ENCODE measurements at regions not wholly inside any gene's neighbourhood (a gene's known extent, or its start where the extent isn't known, plus 50 kb on each side); places are given as distances from the start of the nearest gene placed in this dataset.

DNA sequence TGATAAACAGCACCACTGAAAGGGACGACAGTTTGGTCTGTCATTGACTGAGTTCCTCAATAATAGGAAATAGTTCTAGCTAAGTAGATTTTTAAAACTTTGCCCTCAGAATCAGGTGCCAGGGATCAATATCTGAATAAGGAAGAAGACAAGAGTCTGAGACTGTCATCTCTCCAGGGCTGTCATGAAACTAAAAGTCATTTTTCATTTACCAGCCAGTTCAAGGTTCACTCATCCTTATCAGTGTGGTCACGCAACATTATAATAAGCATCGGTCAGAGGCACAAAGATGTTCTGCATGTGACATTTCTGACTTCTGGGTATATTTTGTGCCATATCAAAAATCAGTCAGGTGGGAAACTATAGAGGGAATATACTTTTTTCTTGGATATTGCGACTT lies 52.5 kb upstream of the E2F3 start:
- Histone ChIP-seq H3K9me3 (ENCODE audit: control insufficient read depth in 1 of 2, insufficient read depth in 1 of 2, low read depth in 1 of 2, low read length in 2 of 2) (peaks cover 0 to 6% of the 10 kb centered on the region in 2 experiments; a peak in 1 of 4 replicates), H3K27me3 (ENCODE audit: insufficient read depth, low read length) (no peaks in the 10 kb centered on the region)
- CTCF ChIA-PET: no interaction called here

More for the DNA sequence above, 52.5 kb upstream of the E2F3 start:
- H3K36me3 ChIP-seq (ENCODE audit: control insufficient read depth in 1 of 2, insufficient read depth in 2 of 2, low read length in 2 of 2): no peaks in the 10 kb centered on the region
- RAD21 ChIA-PET (ENCODE audit: low non-redundant PET in 1 of 2, low total read pairs in 2 of 2, uncharacterized antibody in 2 of 2, unreplicated experiment in 2 of 2): no interaction called here
- no peak overlapping the region for H3K4me3 ChIP-seq (replicated peaks in 1 of 2; ENCODE audit: low read depth in 1 of 2, low read length in 2 of 2)
- BruUV-seq (replicated peaks): no TSS peak
- H4K20me1 ChIP-seq (ENCODE audit: insufficient read depth): no peaks in the 10 kb centered on the region
- no peak overlapping the region for H2AFZ ChIP-seq (ENCODE audit: low read depth, low read length, poor library complexity, severe bottlenecking)
- ATAC-seq (no peak), DNase-seq (ENCODE audit: low read depth, low spot score) (no peak)
- H3K27ac ChIP-seq (ENCODE audit: low read depth, low read length): no peak overlapping the region
- no peak overlapping the region for H3K4me2 ChIP-seq (ENCODE audit: low read length)
- TF ChIP-seq, protein P1, sequence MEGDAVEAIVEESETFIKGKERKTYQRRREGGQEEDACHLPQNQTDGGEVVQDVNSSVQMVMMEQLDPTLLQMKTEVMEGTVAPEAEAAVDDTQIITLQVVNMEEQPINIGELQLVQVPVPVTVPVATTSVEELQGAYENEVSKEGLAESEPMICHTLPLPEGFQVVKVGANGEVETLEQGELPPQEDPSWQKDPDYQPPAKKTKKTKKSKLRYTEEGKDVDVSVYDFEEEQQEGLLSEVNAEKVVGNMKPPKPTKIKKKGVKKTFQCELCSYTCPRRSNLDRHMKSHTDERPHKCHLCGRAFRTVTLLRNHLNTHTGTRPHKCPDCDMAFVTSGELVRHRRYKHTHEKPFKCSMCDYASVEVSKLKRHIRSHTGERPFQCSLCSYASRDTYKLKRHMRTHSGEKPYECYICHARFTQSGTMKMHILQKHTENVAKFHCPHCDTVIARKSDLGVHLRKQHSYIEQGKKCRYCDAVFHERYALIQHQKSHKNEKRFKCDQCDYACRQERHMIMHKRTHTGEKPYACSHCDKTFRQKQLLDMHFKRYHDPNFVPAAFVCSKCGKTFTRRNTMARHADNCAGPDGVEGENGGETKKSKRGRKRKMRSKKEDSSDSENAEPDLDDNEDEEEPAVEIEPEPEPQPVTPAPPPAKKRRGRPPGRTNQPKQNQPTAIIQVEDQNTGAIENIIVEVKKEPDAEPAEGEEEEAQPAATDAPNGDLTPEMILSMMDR (IDR thresholded peaks at IDR 0.05 in 2 of 3, conservative IDR thresholded peaks at IDR 0.05 in 1 of 3; ENCODE audit: borderline replicate concordance in 1 of 3, insufficient read depth in 1 of 3, low read depth in 2 of 3, low read length in 2 of 3): no peak
- TF ChIP-seq ZNF274 (IDR thresholded peaks at IDR 0.05; ENCODE audit: low read depth, low read length) (no peak), FOSL1 (IDR thresholded peaks at IDR 0.05; ENCODE audit: low read depth) (no peak), EGR1 (IDR thresholded peaks at IDR 0.05; ENCODE audit: low read depth) (no peak), CBX3 (IDR thresholded peaks at IDR 0.05; ENCODE audit: low read depth) (no peak), ZFX (IDR thresholded peaks at IDR 0.05) (no peak), CEBPB (IDR thresholded peaks at IDR 0.05; ENCODE audit: low read depth) (no peak), ELF1 (IDR thresholded peaks at IDR 0.05; ENCODE audit: borderline replicate concordance, low read depth) (no peak), TCF7L2 (IDR thresholded peaks at IDR 0.05; ENCODE audit: borderline replicate concordance, extremely low read depth, insufficient read depth, insufficient read length) (no peak), SP1 (IDR thresholded peaks at IDR 0.05; ENCODE audit: low read depth) (no peak), SRF (IDR thresholded peaks at IDR 0.05; ENCODE audit: low read depth) (no peak), YY1 (IDR thresholded peaks at IDR 0.05; ENCODE audit: extremely low read depth, insufficient replicate concordance, low read depth, low read length) (no peak)
- TF ChIP-seq, protein P2, sequence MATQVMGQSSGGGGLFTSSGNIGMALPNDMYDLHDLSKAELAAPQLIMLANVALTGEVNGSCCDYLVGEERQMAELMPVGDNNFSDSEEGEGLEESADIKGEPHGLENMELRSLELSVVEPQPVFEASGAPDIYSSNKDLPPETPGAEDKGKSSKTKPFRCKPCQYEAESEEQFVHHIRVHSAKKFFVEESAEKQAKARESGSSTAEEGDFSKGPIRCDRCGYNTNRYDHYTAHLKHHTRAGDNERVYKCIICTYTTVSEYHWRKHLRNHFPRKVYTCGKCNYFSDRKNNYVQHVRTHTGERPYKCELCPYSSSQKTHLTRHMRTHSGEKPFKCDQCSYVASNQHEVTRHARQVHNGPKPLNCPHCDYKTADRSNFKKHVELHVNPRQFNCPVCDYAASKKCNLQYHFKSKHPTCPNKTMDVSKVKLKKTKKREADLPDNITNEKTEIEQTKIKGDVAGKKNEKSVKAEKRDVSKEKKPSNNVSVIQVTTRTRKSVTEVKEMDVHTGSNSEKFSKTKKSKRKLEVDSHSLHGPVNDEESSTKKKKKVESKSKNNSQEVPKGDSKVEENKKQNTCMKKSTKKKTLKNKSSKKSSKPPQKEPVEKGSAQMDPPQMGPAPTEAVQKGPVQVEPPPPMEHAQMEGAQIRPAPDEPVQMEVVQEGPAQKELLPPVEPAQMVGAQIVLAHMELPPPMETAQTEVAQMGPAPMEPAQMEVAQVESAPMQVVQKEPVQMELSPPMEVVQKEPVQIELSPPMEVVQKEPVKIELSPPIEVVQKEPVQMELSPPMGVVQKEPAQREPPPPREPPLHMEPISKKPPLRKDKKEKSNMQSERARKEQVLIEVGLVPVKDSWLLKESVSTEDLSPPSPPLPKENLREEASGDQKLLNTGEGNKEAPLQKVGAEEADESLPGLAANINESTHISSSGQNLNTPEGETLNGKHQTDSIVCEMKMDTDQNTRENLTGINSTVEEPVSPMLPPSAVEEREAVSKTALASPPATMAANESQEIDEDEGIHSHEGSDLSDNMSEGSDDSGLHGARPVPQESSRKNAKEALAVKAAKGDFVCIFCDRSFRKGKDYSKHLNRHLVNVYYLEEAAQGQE (IDR thresholded peaks at IDR 0.05; ENCODE audit: low read depth): no peak
- TF ChIP-seq, protein P3, sequence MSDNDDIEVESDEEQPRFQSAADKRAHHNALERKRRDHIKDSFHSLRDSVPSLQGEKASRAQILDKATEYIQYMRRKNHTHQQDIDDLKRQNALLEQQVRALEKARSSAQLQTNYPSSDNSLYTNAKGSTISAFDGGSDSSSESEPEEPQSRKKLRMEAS (IDR thresholded peaks at IDR 0.05): no peak
- TF ChIP-seq, protein P4, sequence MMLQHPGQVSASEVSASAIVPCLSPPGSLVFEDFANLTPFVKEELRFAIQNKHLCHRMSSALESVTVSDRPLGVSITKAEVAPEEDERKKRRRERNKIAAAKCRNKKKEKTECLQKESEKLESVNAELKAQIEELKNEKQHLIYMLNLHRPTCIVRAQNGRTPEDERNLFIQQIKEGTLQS (IDR thresholded peaks at IDR 0.05): no peak
- POLR2A ChIA-PET: no interaction called here
- intact Hi-C loops (cut with micrococcal nuclease): no loop called here
- no peak overlapping the region for H3K9ac ChIP-seq (ENCODE audit: low read length)
- H3K79me2 ChIP-seq (ENCODE audit: insufficient read depth, low read length): no peaks in the 10 kb centered on the region
- no peaks in the 10 kb centered on the region for H3K9me2 ChIP-seq (ENCODE audit: insufficient read depth)
- no peaks in the 10 kb centered on the region for H3K4me1 ChIP-seq (ENCODE audit: control insufficient read depth in 1 of 2, insufficient read depth in 2 of 2, low read length in 2 of 2)
